Astrocyte of the spinal cord (primary cell): ENCODE measurements at regions not wholly inside any gene's neighbourhood (a gene's known extent, or its start where the extent isn't known, plus 50 kb on each side); places are given as distances from the start of the nearest gene placed in this dataset.

Source experiments
- DNase-seq: peaks from one replicate; pipeline ENCODE4 v3.0.0; 2011; ENCODE audit warnings: low read depth, low spot score
- H3K4me3 ChIP-seq: 2 replicates; pipeline ENCODE4 v1.5.1; 2011; ENCODE audit warnings: low read depth, mild to moderate bottlenecking, low read length, moderate library complexity
- in situ Hi-C: cut with HindIII; loops from 2 replicates; pipeline ENCODE4 v1.10.0; 2017; ENCODE audit warnings: low sequenced_read_pairs
- TF ChIP-seq, protein P1 (sequence below): IDR thresholded peaks from 2 replicates; pipeline ENCODE4 v1.5.1; 2012; ENCODE audit warnings: low read depth, mild to moderate bottlenecking, low read length, inconsistent platforms

DNA sequence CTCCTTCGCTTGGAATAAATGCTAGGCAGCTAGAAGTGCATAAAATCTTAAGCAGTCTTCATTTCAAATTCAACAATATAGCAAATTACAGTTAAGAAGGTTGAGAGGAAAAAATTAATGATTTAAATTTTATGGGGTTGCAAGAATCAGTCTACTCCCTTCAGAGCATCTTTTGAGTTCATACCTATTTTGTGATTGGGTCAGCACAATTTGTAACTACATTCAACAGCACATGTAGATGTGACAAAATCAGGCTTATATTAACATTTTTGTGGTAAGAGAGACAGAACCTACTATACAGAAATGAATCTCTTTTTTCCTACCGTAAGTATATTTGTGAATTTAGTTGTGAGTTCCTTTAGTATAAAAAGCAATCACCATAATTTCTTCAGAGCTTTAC lies 520.6 kb upstream of the HTR2A start:
- H3K4me3 ChIP-seq = no peak overlapping the region
- in situ Hi-C loops = no loop called here
- TF ChIP-seq, protein P1, sequence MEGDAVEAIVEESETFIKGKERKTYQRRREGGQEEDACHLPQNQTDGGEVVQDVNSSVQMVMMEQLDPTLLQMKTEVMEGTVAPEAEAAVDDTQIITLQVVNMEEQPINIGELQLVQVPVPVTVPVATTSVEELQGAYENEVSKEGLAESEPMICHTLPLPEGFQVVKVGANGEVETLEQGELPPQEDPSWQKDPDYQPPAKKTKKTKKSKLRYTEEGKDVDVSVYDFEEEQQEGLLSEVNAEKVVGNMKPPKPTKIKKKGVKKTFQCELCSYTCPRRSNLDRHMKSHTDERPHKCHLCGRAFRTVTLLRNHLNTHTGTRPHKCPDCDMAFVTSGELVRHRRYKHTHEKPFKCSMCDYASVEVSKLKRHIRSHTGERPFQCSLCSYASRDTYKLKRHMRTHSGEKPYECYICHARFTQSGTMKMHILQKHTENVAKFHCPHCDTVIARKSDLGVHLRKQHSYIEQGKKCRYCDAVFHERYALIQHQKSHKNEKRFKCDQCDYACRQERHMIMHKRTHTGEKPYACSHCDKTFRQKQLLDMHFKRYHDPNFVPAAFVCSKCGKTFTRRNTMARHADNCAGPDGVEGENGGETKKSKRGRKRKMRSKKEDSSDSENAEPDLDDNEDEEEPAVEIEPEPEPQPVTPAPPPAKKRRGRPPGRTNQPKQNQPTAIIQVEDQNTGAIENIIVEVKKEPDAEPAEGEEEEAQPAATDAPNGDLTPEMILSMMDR = no peak
- no peak for DNase-seq

DNA sequence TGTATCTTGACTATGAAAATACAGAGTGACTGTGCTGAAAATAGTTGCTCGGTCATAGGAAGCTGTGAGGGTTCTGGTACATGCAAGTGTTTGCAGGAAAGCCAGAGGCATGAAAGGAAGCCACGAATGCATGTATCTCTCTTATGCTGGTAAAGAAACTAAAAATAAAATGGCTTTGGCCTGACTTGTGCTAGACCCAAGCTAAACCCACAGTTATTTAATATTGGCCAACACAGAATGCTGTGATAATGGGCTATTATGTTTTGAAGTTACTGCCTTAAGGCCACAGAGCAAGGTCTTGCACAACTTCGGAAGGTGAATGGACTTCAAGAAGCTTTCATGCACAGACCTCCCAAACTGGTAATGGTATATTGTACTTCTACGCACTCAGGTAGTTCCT lies 518.2 kb upstream of the HTR2A start:
- TF ChIP-seq, protein P1 = no peak

DNA sequence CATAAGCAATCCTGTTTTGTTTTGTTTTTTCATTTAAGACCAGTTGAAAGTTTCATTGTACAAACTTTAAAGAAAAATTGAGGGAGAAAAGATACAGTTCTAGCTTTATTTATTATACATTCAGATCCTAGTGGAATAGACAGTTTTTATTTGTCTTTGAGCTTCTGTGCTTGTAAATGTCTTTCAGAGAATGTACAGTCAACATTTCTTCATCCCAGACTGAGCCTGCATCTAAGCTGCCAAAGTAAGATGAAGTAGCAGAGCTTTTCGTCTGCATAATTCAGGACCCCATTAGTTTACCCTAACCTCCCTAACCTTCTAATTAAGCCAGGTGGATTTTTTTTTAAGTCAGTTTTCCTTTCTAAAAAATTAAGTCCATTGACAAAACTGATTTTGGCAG lies 516.7 kb upstream of the HTR2A start:
- no peak for DNase-seq
- TF ChIP-seq, protein P1 = no peak
- in situ Hi-C loops = no loop called here
- H3K4me3 ChIP-seq = no peak overlapping the region

More for the DNA sequence above, 518.2 kb upstream of the HTR2A start:
- DNase-seq = peak; percentile 57
- H3K4me3 ChIP-seq = no peak overlapping the region
- in situ Hi-C loops = no loop called here

DNA sequence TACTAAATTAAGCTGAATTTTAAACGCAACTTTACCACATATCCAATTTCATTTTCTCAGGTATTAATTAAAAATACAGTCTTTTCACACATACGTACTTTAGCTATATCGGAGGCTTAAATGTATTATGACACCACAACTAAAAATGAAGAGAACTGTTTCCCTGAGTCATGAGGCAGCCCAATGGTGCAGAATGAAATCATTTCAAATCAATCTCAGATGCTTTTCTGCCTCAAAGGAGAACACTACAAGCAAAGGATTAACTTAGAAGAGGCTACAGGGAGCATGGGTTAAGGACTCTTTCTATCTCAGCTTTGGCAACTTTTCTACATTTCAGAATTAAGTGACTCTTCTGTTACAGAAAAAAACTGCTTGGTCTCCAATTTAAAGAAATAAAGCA lies 516.3 kb upstream of the HTR2A start:
- no peak overlapping the region for H3K4me3 ChIP-seq
- TF ChIP-seq, protein P1 = no peak
- DNase-seq = peak; percentile 17
- in situ Hi-C loops = no loop called here

DNA sequence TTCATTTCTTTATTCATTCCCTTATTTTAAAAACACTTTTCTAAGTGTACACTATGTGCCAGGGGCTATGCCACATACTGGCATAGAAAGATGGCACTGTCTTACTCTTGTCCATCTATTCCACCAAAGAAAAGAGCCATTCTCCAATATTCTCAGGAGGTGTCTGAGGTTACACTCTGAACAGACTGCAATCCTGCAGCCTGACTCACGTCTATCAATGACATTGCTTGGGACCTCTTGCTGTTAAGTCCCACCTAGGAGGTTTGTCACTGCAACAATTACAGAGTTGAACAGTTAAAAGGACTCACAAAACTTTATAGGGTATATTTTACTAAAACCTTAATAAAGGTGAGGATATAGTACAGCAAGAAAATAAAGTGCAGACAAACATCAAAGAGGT lies 512.9 kb upstream of the HTR2A start:
- no peak overlapping the region for H3K4me3 ChIP-seq
- peak; percentile 23 for DNase-seq
- in situ Hi-C loops = no loop called here
- TF ChIP-seq, protein P1 = no peak

DNA sequence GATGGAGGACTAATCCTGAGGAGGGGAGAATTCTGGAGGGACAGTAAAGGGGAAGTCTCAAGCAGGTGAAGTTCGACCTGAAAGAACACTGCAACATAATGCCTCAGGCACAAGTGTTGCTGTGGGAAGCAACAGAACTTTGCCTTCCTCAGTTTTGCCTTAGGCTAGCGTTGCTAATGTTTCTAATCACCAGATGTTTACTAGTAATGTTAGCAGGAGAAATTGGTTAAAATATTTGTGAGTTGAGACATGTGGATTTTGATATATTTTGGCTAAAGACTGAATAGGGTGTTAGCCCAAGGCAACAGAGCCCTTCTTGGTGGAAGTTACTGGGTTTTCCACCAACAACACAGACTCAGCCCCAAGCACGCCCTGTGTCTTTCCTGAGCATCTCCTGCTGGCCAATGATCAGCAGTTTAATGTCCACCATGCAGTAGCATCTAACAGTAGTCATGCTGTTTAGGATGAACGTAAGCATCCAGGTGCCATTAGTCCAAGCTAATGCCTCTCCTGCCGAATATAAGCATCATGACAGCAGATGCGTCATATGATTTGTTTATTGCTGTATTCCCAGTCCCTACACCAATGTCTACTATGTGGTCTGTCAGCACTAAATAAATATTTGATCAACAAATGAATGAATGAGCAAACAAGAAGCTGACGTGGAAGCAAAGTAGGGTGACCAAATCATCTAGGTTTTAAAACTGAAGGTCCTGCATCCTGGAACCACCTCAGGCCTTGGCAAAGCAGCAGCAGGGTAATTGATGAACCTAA lies 511.9 kb upstream of the HTR2A start:
- H3K4me3 ChIP-seq = no peak overlapping the region
- in situ Hi-C loops = no loop called here
- no peak for DNase-seq
- TF ChIP-seq, protein P1 = no peak
